Fibroblast of peridontal ligament (primary cell): ENCODE measurements at regions not wholly inside any gene's neighbourhood (a gene's known extent, or its start where the extent isn't known, plus 50 kb on each side); places are given as distances from the start of the nearest gene placed in this dataset.

Source experiments
- DNase-seq: peaks from one replicate; pipeline ENCODE4 v3.0.0-alpha.2; 2010; ENCODE audit errors: extremely low read depth

GRCh38 chr5:50964746-50965653 is 298.6 kb downstream of the PARP8 start:
- no peak for DNase-seq

GRCh38 chr5:50965654-50966375 is 299.4 kb downstream of the PARP8 start:
- DNase-seq: no peak

GRCh38 chr5:50967009-50967562 is 300.6 kb downstream of the PARP8 start:
- DNase-seq: no peak

- DNase-seq: no peak
Measured at GRCh38 chr5:50967563-50968355, 301.3 kb downstream of the PARP8 start.

- no peak for DNase-seq
Measured at GRCh38 chr5:50968356-50969149, 302.1 kb downstream of the PARP8 start.

GRCh38 chr5:50969151-50970031 is 303.0 kb downstream of the PARP8 start:
- DNase-seq: no peak

GRCh38 chr5:50975840-50976239 is 309.4 kb downstream of the PARP8 start:
- no peak for DNase-seq

GRCh38 chr5:50978924-50979323 is 312.5 kb downstream of the PARP8 start:
- no peak for DNase-seq

- no peak for DNase-seq
Measured at GRCh38 chr5:50984640-50985039, 318.2 kb downstream of the PARP8 start.

- DNase-seq: no peak
Measured at GRCh38 chr5:50990296-50990924, 324.0 kb downstream of the PARP8 start.

- DNase-seq: no peak
Measured at GRCh38 chr5:50995285-50995942, 329.0 kb downstream of the PARP8 start.

- no peak for DNase-seq
Measured at GRCh38 chr5:51001227-51001923, 334.9 kb downstream of the PARP8 start.

GRCh38 chr5:51002368-51002767 is 335.9 kb downstream of the PARP8 start:
- no peak for DNase-seq

GRCh38 chr5:51013036-51013435 is 346.6 kb downstream of the PARP8 start:
- no peak for DNase-seq

- no peak for DNase-seq
Measured at GRCh38 chr5:51018423-51018822, 352.0 kb downstream of the PARP8 start.

GRCh38 chr5:51024263-51024662 is 357.8 kb downstream of the PARP8 start:
- no peak for DNase-seq

- no peak for DNase-seq
Measured at GRCh38 chr5:51027271-51027670, 356.0 kb upstream of the ISL1 start.

- no peak for DNase-seq
Measured at GRCh38 chr5:51028394-51028793, 354.9 kb upstream of the ISL1 start.
